ENCODE measurements at regions not wholly inside any gene's neighbourhood (a gene's known extent, or its start where the extent isn't known, plus 50 kb on each side); places are given as distances from the start of the nearest gene placed in this dataset.

DNA sequence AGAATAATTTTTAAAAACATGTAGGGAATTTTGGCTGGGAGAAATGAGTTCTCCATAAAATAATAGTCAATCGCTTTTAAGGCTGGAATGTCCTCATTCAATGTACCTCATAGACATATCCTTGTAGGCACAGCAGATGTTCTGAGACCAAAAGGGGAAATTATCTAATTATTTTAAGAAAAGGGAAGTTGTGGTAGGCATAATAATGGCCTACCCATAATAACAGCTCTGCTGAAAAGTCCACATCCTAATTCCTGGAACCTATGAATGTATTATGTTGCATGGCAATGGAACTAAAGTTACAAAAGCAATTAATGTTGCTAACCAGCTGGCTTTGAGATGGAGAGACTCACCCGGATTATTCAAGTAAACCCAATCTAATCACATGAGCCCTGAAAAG, 216.1 kb downstream of the TRIM36 start:
- no peak overlapping the region for H3K4me3 ChIP-seq (ENCODE audit: extremely low read depth, insufficient read depth, low read length, poor library complexity, severe bottlenecking)
- no peak overlapping the region for H3K27ac ChIP-seq (ENCODE audit: low read depth, low read length, severe bottlenecking)
- no peaks in the 10 kb centered on the region for H3K36me3 ChIP-seq (ENCODE audit: control insufficient read depth, insufficient read depth, low read length)
- no peaks in the 10 kb centered on the region for H3K9me3 ChIP-seq (ENCODE audit: control insufficient read depth, low read length)
- WGBS, 2 experiments (ENCODE audit: insufficient coverage in 2 of 2): 100% methylated on average over 1 of the region's 2 CpGs; no CpG with 5 or more reads in 1 of the 2 experiments
- no peaks in the 10 kb centered on the region for H3K4me1 ChIP-seq (ENCODE audit: control insufficient read depth, insufficient read depth, low read length, poor library complexity, severe bottlenecking)

DNA sequence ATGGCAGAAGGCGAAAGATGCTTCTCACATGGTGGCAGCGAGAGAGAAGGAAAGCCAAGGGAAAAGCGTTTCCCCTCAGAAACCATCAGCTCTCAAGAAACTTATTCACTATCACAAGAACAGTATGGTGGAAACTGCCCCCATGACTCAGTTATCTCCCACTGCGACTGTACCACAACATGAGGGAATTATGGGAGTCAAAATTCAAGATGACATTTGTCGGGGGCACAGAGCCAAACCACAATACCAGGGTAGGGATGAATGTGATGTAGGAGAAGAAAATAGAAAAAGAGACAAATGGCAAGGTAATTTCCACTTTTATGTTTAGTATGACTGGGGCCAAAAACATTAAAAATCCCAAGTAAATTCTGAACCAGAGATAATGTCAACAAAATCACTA, 216.8 kb downstream of the TRIM36 start:
- Histone ChIP-seq H3K4me3 (ENCODE audit: extremely low read depth, insufficient read depth, low read length, poor library complexity, severe bottlenecking) (no peak overlapping the region), H3K27ac (ENCODE audit: low read depth, low read length, severe bottlenecking) (no peak overlapping the region), H3K4me1 (ENCODE audit: control insufficient read depth, insufficient read depth, low read length, poor library complexity, severe bottlenecking) (no peaks in the 10 kb centered on the region), H3K9me3 (ENCODE audit: control insufficient read depth, low read length) (no peaks in the 10 kb centered on the region), H3K36me3 (ENCODE audit: control insufficient read depth, insufficient read depth, low read length) (no peaks in the 10 kb centered on the region)
- no CpG with 5 or more reads among the region's 5 CpGs for WGBS, 2 experiments (ENCODE audit: insufficient coverage in 2 of 2)

DNA sequence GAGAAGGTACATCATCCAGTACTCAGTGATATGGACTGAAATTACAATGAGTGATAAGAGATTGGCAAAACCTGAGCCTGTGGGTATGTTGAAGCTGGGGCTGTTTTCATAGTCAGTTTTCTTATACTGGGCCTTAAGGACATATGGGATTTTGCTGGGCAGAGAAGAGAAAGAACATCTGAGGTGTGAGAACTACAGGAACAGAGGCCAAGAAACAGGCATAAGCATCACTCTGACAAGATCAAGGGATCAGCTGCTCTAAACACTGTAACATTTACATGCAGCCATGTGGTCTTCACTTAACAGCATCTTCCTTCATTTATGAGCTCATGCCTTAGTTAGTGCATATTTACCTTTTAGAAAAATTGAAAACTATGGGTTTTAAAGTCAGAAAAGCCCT, 220.0 kb downstream of the TRIM36 start:
- Histone ChIP-seq H3K36me3 (ENCODE audit: control insufficient read depth, insufficient read depth, low read length) (no peaks in the 10 kb centered on the region), H3K4me3 (ENCODE audit: extremely low read depth, insufficient read depth, low read length, poor library complexity, severe bottlenecking) (no peak overlapping the region), H3K4me1 (ENCODE audit: control insufficient read depth, insufficient read depth, low read length, poor library complexity, severe bottlenecking) (no peaks in the 10 kb centered on the region), H3K27ac (ENCODE audit: low read depth, low read length, severe bottlenecking) (no peak overlapping the region), H3K9me3 (ENCODE audit: control insufficient read depth, low read length) (no peaks in the 10 kb centered on the region)

DNA sequence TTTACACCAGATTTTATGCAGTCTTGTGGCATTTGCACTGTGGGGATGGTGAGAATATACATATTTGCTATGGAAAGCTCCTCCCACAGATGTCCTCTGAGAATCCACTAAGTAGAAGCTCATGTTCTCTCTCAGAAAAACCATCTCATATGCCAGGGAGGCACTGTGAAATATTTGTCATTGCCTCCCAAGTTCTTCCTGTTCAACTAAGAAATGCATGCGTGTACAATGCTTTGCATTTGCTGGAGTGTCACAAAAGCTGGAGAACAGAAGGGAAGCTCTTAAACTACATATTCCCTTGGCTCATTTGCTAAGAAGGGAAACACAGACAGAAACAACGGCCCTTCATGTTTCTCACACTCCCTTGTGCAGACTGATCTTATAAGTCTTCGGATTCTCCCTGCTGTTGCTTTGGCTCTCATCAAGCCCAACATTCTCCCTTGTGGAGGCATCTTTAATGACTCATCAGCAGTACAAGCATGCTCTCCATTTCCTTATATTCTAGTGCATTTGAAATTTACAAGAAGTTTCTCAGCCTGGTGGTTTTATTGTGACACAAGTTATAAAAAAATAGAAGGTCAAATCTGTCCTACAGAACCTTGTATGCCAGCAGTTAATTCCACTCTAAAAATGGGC, 220.6 kb downstream of the TRIM36 start:
- Histone ChIP-seq H3K36me3 (ENCODE audit: control insufficient read depth, insufficient read depth, low read length) (no peaks in the 10 kb centered on the region), H3K4me3 (ENCODE audit: extremely low read depth, insufficient read depth, low read length, poor library complexity, severe bottlenecking) (no peak overlapping the region), H3K9me3 (ENCODE audit: control insufficient read depth, low read length) (no peaks in the 10 kb centered on the region), H3K27ac (ENCODE audit: low read depth, low read length, severe bottlenecking) (no peak overlapping the region), H3K4me1 (ENCODE audit: control insufficient read depth, insufficient read depth, low read length, poor library complexity, severe bottlenecking) (no peaks in the 10 kb centered on the region)
- WGBS, 2 experiments (ENCODE audit: insufficient coverage in 2 of 2): 84 to 87% methylated on average over 2 to 3 of the region's 3 CpGs

DNA sequence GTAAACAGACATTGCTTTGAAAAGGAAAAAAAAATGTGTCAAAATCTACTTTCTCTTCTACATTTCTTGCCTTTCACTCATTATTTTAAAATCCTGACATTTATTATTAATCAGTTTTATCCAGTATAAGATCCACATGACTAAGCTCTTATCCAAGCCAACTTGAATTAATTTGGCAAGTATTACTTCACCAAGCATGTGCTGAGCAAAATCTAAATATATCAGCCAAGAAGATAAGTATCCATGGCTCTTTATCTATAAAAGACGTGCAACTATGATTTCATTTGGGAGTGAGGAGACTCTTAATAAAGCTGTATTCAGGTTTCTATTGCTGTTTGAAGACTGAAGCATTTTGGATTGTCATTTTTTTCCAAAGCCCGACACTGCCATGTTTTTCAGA, 221.3 kb downstream of the TRIM36 start:
- 60% methylated on average over 1 of the region's 2 CpGs; no CpG with 5 or more reads in 1 of the 2 experiments for WGBS, 2 experiments (ENCODE audit: insufficient coverage in 2 of 2)
- Histone ChIP-seq H3K27ac (ENCODE audit: low read depth, low read length, severe bottlenecking) (no peak overlapping the region), H3K36me3 (ENCODE audit: control insufficient read depth, insufficient read depth, low read length) (no peaks in the 10 kb centered on the region), H3K4me3 (ENCODE audit: extremely low read depth, insufficient read depth, low read length, poor library complexity, severe bottlenecking) (no peak overlapping the region), H3K9me3 (ENCODE audit: control insufficient read depth, low read length) (no peaks in the 10 kb centered on the region), H3K4me1 (ENCODE audit: control insufficient read depth, insufficient read depth, low read length, poor library complexity, severe bottlenecking) (no peaks in the 10 kb centered on the region)

DNA sequence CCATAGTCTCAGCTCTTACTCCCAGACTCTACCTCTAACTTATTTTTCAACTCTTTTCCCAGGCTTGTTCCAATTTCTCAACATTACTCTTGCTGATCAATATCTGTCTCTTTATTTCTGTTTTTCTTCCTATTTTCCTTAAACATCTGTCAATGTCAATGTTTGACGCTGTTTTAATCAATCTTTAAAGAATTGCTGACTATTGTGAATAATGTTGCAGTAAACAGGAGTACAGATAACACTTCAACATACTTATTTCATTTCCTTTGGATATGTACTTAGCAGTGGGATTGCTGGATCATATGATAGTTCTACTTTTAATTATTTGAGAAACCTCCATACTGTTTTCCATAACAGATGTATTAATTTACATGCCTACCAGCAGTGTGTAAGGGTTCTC, 229.0 kb downstream of the TRIM36 start:
- no CpG with 5 or more reads among the region's 1 CpG for WGBS, 2 experiments (ENCODE audit: insufficient coverage in 2 of 2)
- no peaks in the 10 kb centered on the region for H3K36me3 ChIP-seq (ENCODE audit: control insufficient read depth, insufficient read depth, low read length)
- H3K4me3 ChIP-seq (ENCODE audit: extremely low read depth, insufficient read depth, low read length, poor library complexity, severe bottlenecking): no peak overlapping the region
- H3K27ac ChIP-seq (ENCODE audit: low read depth, low read length, severe bottlenecking): no peak overlapping the region
- no peaks in the 10 kb centered on the region for H3K4me1 ChIP-seq (ENCODE audit: control insufficient read depth, insufficient read depth, low read length, poor library complexity, severe bottlenecking)
- peaks cover 18% of the 10 kb centered on the region for H3K9me3 ChIP-seq (ENCODE audit: control insufficient read depth, low read length)

DNA sequence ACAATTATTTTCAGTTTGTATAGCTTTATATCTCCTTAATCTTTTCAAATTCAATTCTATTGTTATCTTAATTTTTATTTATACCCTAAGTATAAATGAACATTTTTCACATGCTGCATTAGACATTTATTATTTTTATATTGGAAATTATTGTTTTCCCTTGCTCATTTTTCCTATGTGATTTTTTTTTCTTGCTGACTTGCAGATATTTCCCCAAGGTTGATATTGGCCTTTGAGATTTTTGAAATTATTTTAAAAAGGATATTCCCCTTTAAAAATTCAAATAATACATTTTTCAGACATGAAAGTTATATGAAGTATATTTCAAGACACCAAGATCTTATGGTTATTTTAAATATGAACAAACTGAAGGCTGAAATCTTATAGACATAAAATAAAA, 234.2 kb downstream of the TRIM36 start:
- peaks cover 18% of the 10 kb centered on the region for H3K9me3 ChIP-seq (ENCODE audit: control insufficient read depth, low read length)
- H3K27ac ChIP-seq (ENCODE audit: low read depth, low read length, severe bottlenecking): no peak overlapping the region
- H3K4me1 ChIP-seq (ENCODE audit: control insufficient read depth, insufficient read depth, low read length, poor library complexity, severe bottlenecking): no peaks in the 10 kb centered on the region
- no peaks in the 10 kb centered on the region for H3K36me3 ChIP-seq (ENCODE audit: control insufficient read depth, insufficient read depth, low read length)
- no peak overlapping the region for H3K4me3 ChIP-seq (ENCODE audit: extremely low read depth, insufficient read depth, low read length, poor library complexity, severe bottlenecking)

DNA sequence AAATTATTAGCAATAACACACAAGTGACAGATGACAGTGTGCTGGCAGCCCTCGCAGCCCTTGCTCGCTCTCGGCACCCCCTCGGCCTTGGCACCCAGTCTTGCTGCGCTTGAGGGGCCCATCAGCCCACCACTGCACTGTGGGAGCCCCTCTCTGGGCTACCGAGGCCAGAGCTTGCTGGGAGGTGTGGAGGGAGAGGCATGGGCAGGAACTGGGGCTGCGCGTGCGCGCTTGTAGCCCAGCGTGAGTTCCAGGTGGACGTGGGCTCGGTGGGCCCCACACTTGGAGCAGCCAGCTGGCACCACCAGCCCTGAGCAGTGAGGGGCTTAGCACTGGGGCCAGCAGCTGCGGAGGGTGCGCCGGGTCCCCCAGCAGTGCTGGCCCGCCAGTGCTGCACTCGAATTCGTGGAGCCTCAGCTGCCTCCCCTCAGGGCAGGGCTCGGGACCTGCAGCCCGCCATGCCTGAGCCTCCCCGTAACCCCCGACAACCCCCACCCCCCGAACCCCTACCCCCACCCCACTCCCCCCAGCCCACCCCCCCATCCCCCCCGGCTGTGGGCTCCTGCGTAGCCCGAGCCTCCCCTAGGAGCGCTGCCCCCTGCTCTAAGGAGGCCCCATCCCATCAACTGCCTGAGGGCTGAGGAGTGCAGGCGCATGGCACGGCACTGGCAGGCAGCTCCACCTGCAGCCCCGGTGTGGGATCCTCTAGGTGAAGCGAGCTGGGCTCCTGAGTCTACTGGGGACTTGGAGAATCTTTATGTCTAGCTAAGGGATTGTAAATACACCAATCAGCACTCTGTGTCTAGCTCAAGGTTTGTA, 240.9 kb downstream of the TRIM36 start:
- no peak overlapping the region for H3K27ac ChIP-seq (ENCODE audit: low read depth, low read length, severe bottlenecking)
- no peaks in the 10 kb centered on the region for H3K36me3 ChIP-seq (ENCODE audit: control insufficient read depth, insufficient read depth, low read length)
- H3K4me1 ChIP-seq (ENCODE audit: control insufficient read depth, insufficient read depth, low read length, poor library complexity, severe bottlenecking): no peaks in the 10 kb centered on the region
- peaks cover 4% of the 10 kb centered on the region for H3K9me3 ChIP-seq (ENCODE audit: control insufficient read depth, low read length)
- 83 to 88% methylated on average over 10 to 14 of the region's 32 CpGs for WGBS, 2 experiments (ENCODE audit: insufficient coverage in 2 of 2)
- no peak overlapping the region for H3K4me3 ChIP-seq (ENCODE audit: extremely low read depth, insufficient read depth, low read length, poor library complexity, severe bottlenecking)

DNA sequence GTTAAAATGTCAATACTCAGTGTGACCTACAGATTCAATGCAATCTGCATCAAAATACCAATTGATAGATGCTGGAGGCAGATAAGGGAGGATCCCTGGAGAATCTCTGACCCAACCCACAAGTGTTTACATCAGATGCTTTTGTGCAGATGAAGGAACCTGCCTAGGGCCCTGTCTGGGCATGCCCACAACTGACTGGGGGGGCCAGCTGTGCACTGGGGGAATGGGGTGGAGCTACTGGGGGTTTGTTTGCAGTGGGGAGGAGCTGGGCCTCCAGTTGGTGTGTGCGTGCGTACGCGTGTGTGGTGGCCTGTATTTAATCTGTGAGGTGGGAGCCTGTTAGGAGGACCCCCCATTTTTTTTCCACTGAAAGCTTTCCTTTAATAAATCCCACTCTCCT, 244.9 kb downstream of the TRIM36 start:
- H3K4me3 ChIP-seq (ENCODE audit: extremely low read depth, insufficient read depth, low read length, poor library complexity, severe bottlenecking): no peak overlapping the region
- WGBS, 2 experiments (ENCODE audit: insufficient coverage in 2 of 2): no CpG with 5 or more reads among the region's 4 CpGs
- no peaks in the 10 kb centered on the region for H3K36me3 ChIP-seq (ENCODE audit: control insufficient read depth, insufficient read depth, low read length)
- peaks cover 4% of the 10 kb centered on the region for H3K9me3 ChIP-seq (ENCODE audit: control insufficient read depth, low read length)
- H3K4me1 ChIP-seq (ENCODE audit: control insufficient read depth, insufficient read depth, low read length, poor library complexity, severe bottlenecking): no peaks in the 10 kb centered on the region
- no peak overlapping the region for H3K27ac ChIP-seq (ENCODE audit: low read depth, low read length, severe bottlenecking)

DNA sequence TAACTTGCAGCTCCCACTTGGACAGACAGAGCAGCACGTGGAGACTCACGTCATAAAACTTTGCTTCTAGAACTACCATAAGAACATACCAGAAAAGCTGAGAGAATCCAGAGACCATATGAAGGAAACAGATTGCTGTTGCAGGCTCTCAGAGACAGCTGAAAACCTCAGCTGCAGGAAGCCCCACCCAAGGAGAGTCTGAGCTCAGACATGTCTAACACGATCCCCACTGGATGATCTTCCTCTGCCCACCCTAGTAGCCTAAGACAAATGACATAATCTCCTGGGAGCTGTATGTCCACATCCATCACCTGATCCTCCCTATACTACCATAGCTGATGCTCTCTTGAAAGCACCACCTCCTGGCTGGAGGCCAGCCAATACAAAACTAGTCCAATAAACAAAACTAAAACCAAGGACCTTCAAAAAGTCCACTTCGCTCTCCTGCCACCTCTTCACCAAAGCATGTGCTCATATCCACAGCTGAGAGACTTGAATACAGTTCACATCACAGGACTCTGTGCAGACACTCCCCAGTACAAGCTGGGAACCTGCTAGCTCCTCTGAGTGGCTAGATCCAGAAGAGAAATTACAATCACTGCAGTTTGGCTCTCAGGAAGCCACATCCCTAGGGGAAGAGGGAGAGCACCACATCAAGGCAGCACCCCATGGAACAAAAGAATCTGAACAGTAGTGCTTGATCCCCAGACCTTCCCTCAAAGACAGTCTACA, 257.4 kb downstream of the TRIM36 start:
- no peak overlapping the region for H3K4me3 ChIP-seq (ENCODE audit: extremely low read depth, insufficient read depth, low read length, poor library complexity, severe bottlenecking)
- H3K4me1 ChIP-seq (ENCODE audit: control insufficient read depth, insufficient read depth, low read length, poor library complexity, severe bottlenecking): no peaks in the 10 kb centered on the region
- no peaks in the 10 kb centered on the region for H3K9me3 ChIP-seq (ENCODE audit: control insufficient read depth, low read length)
- WGBS, 2 experiments (ENCODE audit: insufficient coverage in 2 of 2): 76% methylated on average over 2 of the region's 4 CpGs; no CpG with 5 or more reads in 1 of the 2 experiments
- no peaks in the 10 kb centered on the region for H3K36me3 ChIP-seq (ENCODE audit: control insufficient read depth, insufficient read depth, low read length)
- no peak overlapping the region for H3K27ac ChIP-seq (ENCODE audit: low read depth, low read length, severe bottlenecking)

DNA sequence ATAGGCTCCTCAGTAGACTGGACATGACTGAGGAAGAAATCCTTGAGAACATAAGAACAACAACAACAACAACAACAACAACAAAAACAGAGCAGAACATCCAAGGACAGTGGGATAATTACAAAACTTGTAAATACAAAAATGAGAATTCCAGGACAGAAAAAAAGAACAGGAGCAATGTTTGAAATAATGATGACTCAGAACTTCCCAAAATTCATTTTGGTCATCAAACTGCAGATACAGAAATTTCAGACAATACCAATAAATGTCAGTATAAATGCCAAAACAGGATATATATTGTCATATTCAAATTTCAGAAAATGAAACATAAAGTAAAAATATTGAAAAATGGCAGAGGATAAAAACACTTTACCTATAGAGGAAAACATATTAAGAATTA, 259.0 kb downstream of the TRIM36 start:
- Histone ChIP-seq H3K27ac (ENCODE audit: low read depth, low read length, severe bottlenecking) (no peak overlapping the region), H3K4me1 (ENCODE audit: control insufficient read depth, insufficient read depth, low read length, poor library complexity, severe bottlenecking) (no peaks in the 10 kb centered on the region), H3K9me3 (ENCODE audit: control insufficient read depth, low read length) (no peaks in the 10 kb centered on the region), H3K36me3 (ENCODE audit: control insufficient read depth, insufficient read depth, low read length) (no peaks in the 10 kb centered on the region), H3K4me3 (ENCODE audit: extremely low read depth, insufficient read depth, low read length, poor library complexity, severe bottlenecking) (no peak overlapping the region)
